ENCODE measurements at regions not wholly inside any gene's neighbourhood (a gene's known extent, or its start where the extent isn't known, plus 50 kb on each side); places are given as distances from the start of the nearest gene placed in this dataset. TPM values are rescaled to one million over a fixed set of nuclear protein-coding genes. Genes with fewer than 3 reads are reported as not detected.

Small RNAs in the stretch of these regions (small RNA-seq; reads per million reads assigned to genes)
- not detected for gene SNORA48B
